SK-N-SH treated with all-trans-retinoic acid at 6 μM for 48 hours (cell line): ENCODE measurements at regions not wholly inside any gene's neighbourhood (a gene's known extent, or its start where the extent isn't known, plus 50 kb on each side); places are given as distances from the start of the nearest gene placed in this dataset.

Experiments used
- ATAC-seq: fragments of 200-7000 bp; cut with Tn5 transposase; 3 replicates; pipeline ENCODE4 v1.9.1; 2020; ENCODE audit warnings: mild to moderate bottlenecking, moderate library complexity
- BACH2 ChIP-seq: fragments of 250-450 bp; sonication (Bioruptor Pico); IDR thresholded peaks from 2 replicates; pipeline ENCODE4 v1.9.0; 2021; ENCODE audit warnings: mild to moderate bottlenecking, borderline replicate concordance
- CREB5 ChIP-seq: fragments of 250-450 bp; sonication (Bioruptor Pico); IDR thresholded peaks from 2 replicates; pipeline ENCODE4 v1.5.1; 2020; ENCODE audit warnings: low read depth, mild to moderate bottlenecking, moderate library complexity
- CSDC2 ChIP-seq: fragments of 250-450 bp; sonication (Bioruptor Pico); IDR thresholded peaks from 2 replicates; pipeline ENCODE4 v1.5.0; 2020; ENCODE audit warnings: mild to moderate bottlenecking, moderate library complexity
- ESRRG ChIP-seq: fragments of 250-450 bp; sonication (Bioruptor Pico); IDR thresholded peaks from 2 replicates; pipeline ENCODE4 v1.6.1; 2021; ENCODE audit warnings: mild to moderate bottlenecking
- ISL1 ChIP-seq: fragments of 250-450 bp; sonication (Bioruptor Pico); IDR thresholded peaks from 2 replicates; pipeline ENCODE4 v2.1.2; 2022; ENCODE audit warnings: mild to moderate bottlenecking, moderate library complexity
- OSR1 ChIP-seq: fragments of 250-450 bp; sonication (Bioruptor Pico); IDR thresholded peaks from 2 replicates; pipeline ENCODE4 v1.8.0; 2022; ENCODE audit warnings: moderate library complexity, mild to moderate bottlenecking, inconsistent platforms
- PATZ1 ChIP-seq: fragments of 250-450 bp; sonication (Bioruptor Pico); IDR thresholded peaks from 2 replicates; pipeline ENCODE4 v1.8.0; 2020; ENCODE audit warnings: mild to moderate bottlenecking, moderate library complexity, borderline replicate concordance
- POU6F1 ChIP-seq: fragments of 250-450 bp; sonication (Bioruptor Pico); IDR thresholded peaks from 2 replicates; pipeline ENCODE4 v1.8.0; 2021; ENCODE audit warnings: low read depth, mild to moderate bottlenecking, moderate library complexity, borderline replicate concordance
- RARB ChIP-seq: fragments of 250-450 bp; sonication (Bioruptor Pico); IDR thresholded peaks from 2 replicates; pipeline ENCODE4 v1.8.0; 2021; ENCODE audit warnings: mild to moderate bottlenecking, moderate library complexity
- SNAI2 ChIP-seq: fragments of 250-450 bp; sonication (Bioruptor Pico); IDR thresholded peaks from 2 replicates; pipeline ENCODE4 v1.5.0; 2020; ENCODE audit warnings: mild to moderate bottlenecking, moderate library complexity
- TCF4 ChIP-seq: fragments of 250-450 bp; sonication (Bioruptor Pico); IDR thresholded peaks from 2 replicates; pipeline ENCODE4 v1.8.0; 2021; ENCODE audit warnings: mild to moderate bottlenecking, moderate library complexity, borderline replicate concordance
- TOX ChIP-seq: fragments of 250-450 bp; sonication (Bioruptor Pico); IDR thresholded peaks from 2 replicates; pipeline ENCODE4 v1.8.0; 2021; ENCODE audit warnings: mild to moderate bottlenecking, moderate library complexity, borderline replicate concordance
- TSHZ2 ChIP-seq: fragments of 250-450 bp; sonication (Bioruptor Pico); IDR thresholded peaks from 2 replicates; pipeline ENCODE4 v1.5.0; 2020; ENCODE audit warnings: mild to moderate bottlenecking, moderate library complexity
- ZC3H10 ChIP-seq: fragments of 250-450 bp; sonication (Bioruptor Pico); IDR thresholded peaks from 2 replicates; pipeline ENCODE4 v1.5.1; 2021; ENCODE audit warnings: mild to moderate bottlenecking, moderate library complexity
- ZFP3 ChIP-seq: fragments of 250-450 bp; sonication (Bioruptor Pico); IDR thresholded peaks from 2 replicates; pipeline ENCODE4 v1.5.0; 2020; ENCODE audit warnings: mild to moderate bottlenecking, moderate library complexity
- ZFP30 ChIP-seq: fragments of 450-650 bp; formaldehyde crosslinking; IDR thresholded peaks from 2 replicates; pipeline ENCODE4 v1.5.0; 2022; ENCODE audit warnings: mild to moderate bottlenecking, moderate library complexity
- ZNF70 ChIP-seq: fragments of 450-650 bp; formaldehyde crosslinking; IDR thresholded peaks from 2 replicates; pipeline ENCODE4 v1.5.0; 2020; ENCODE audit warnings: mild to moderate bottlenecking, moderate library complexity
- ZNF8 ChIP-seq: fragments of 450-650 bp; formaldehyde crosslinking; IDR thresholded peaks from 2 replicates; pipeline ENCODE4 v1.5.0; 2020; ENCODE audit warnings: mild to moderate bottlenecking, moderate library complexity

- TF ChIP-seq TOX (CRISPR knock-in tag) (no peak), ESRRG (no peak), TCF4 (no peak), CSDC2 (no peak), RARB (CRISPR knock-in tag) (no peak), PATZ1 (CRISPR knock-in tag) (no peak), TSHZ2 (CRISPR knock-in tag) (no peak), ISL1 (CRISPR knock-in tag) (no peak), BACH2 (CRISPR knock-in tag) (no peak), CREB5 (CRISPR knock-in tag) (no peak), ZFP30 (CRISPR knock-in tag) (no peak), ZC3H10 (CRISPR knock-in tag) (no peak), ZNF70 (no peak), POU6F1 (CRISPR knock-in tag) (no peak)
- ATAC-seq: no peak
These were observed 481.6 kb downstream of the PLPP3 start for GRCh38 chr1:56097713-56098112.

GRCh38 chr1:56095696-56096665 lies 483.4 kb downstream of the PLPP3 start:
- no peak for ATAC-seq
- TF ChIP-seq ZNF8 (CRISPR knock-in tag): no peak
- no peak for TF ChIP-seq ZC3H10 (CRISPR knock-in tag)
- TF ChIP-seq OSR1 (CRISPR knock-in tag): no peak
- no peak for TF ChIP-seq SNAI2
- no peak for TF ChIP-seq ZFP3
- no peak for TF ChIP-seq BACH2 (CRISPR knock-in tag)
- no peak for TF ChIP-seq TSHZ2 (CRISPR knock-in tag)
- no peak for TF ChIP-seq CSDC2
- no peak for TF ChIP-seq PATZ1 (CRISPR knock-in tag)
- TF ChIP-seq ZFP30 (CRISPR knock-in tag): no peak
- TF ChIP-seq ZNF70: no peak
- no peak for TF ChIP-seq POU6F1 (CRISPR knock-in tag)
- no peak for TF ChIP-seq CREB5 (CRISPR knock-in tag)
- no peak for TF ChIP-seq TOX (CRISPR knock-in tag)
- TF ChIP-seq, all 23 proteins: peak for 0
